HG03442 (cell line): ENCODE measurements at regions not wholly inside any gene's neighbourhood (a gene's known extent, or its start where the extent isn't known, plus 50 kb on each side); places are given as distances from the start of the nearest gene placed in this dataset.

ENCODE experiments used
- ATAC-seq: cut with Tn5 transposase; IDR thresholded peaks from one replicate; pipeline ENCODE4 v1.9.1; 2021; ENCODE audit warnings: mild to moderate bottlenecking, moderate library complexity; ENCODE audit not compliant: unreplicated experiment

- ATAC-seq: no peak
Measured at GRCh38 chr3:105014631-105015030, 352.1 kb upstream of the ALCAM start.

GRCh38 chr3:105022813-105023212 lies 343.9 kb upstream of the ALCAM start:
- no peak for ATAC-seq

- no peak for ATAC-seq
Measured at GRCh38 chr3:105030211-105030610, 336.5 kb upstream of the ALCAM start.

- no peak for ATAC-seq
Measured at GRCh38 chr3:105032541-105032940, 334.2 kb upstream of the ALCAM start.

- no peak for ATAC-seq
Measured at GRCh38 chr3:105033081-105033480, 333.6 kb upstream of the ALCAM start.

GRCh38 chr3:105039004-105039403 lies 327.7 kb upstream of the ALCAM start:
- ATAC-seq: no peak

GRCh38 chr3:105040026-105040622 lies 326.6 kb upstream of the ALCAM start:
- no peak for ATAC-seq

GRCh38 chr3:105042586-105042985 lies 324.1 kb upstream of the ALCAM start:
- no peak for ATAC-seq

GRCh38 chr3:105051111-105051510 lies 315.6 kb upstream of the ALCAM start:
- no peak for ATAC-seq

- no peak for ATAC-seq
Measured at GRCh38 chr3:105051972-105052371, 314.7 kb upstream of the ALCAM start.

- ATAC-seq: no peak
Measured at GRCh38 chr3:105062853-105063252, 303.9 kb upstream of the ALCAM start.

GRCh38 chr3:105065895-105066839 lies 300.5 kb upstream of the ALCAM start:
- no peak for ATAC-seq

- ATAC-seq: no peak
Measured at GRCh38 chr3:105067361-105067760, 299.3 kb upstream of the ALCAM start.

GRCh38 chr3:105077060-105077822 lies 289.5 kb upstream of the ALCAM start:
- no peak for ATAC-seq

GRCh38 chr3:105083945-105084344 lies 282.8 kb upstream of the ALCAM start:
- no peak for ATAC-seq

- no peak for ATAC-seq
Measured at GRCh38 chr3:105085506-105085905, 281.2 kb upstream of the ALCAM start.

GRCh38 chr3:105093371-105094252 lies 273.1 kb upstream of the ALCAM start:
- ATAC-seq: no peak

GRCh38 chr3:105094588-105094987 lies 272.1 kb upstream of the ALCAM start:
- ATAC-seq: no peak

GRCh38 chr3:105096071-105096470 lies 270.6 kb upstream of the ALCAM start:
- no peak for ATAC-seq

GRCh38 chr3:105101603-105102002 lies 265.1 kb upstream of the ALCAM start:
- no peak for ATAC-seq

GRCh38 chr3:105103139-105103538 lies 263.6 kb upstream of the ALCAM start:
- ATAC-seq: no peak
